Stimulated activated naive B cell treated with anti-CD40 and anti-IgM and Interleukin-4, amounts not matched to agents 10 μg/mL and 1 μg/mL and 100 μg/mL, for 72 hours (primary cell): ENCODE measurements at regions not wholly inside any gene's neighbourhood (a gene's known extent, or its start where the extent isn't known, plus 50 kb on each side); places are given as distances from the start of the nearest gene placed in this dataset.
"Not testable (repeated sequence)": the region's sequence is repeated elsewhere in the genome, so short reads cannot be mapped to it uniquely, and the experiment has no call there.

ENCODE experiments used
- ATAC-seq, 2 donors: fragments of 150-1000 bp; cut with Tn5 transposase; replicated peaks; 2 replicates each; pipeline ENCODE4 v1.10.0; 2021; ENCODE audit warnings: moderate library complexity in 1 of 2
- DNase-seq: peaks from one replicate; pipeline ENCODE4 v3.0.0; 2021
- H3K27ac Mint-ChIP-seq: one replicate; pipeline ENCODE4 v1.8.0; 2022; ENCODE audit warnings: mild to moderate bottlenecking, mixed read lengths
- H3K27me3 Mint-ChIP-seq, 2 donors: one replicate each; pipeline ENCODE4 v1.8.0; 2022; ENCODE audit warnings: mixed read lengths in 2 of 2
- H3K36me3 Mint-ChIP-seq, 2 donors: one replicate each; pipeline ENCODE4 v1.8.0; 2022; ENCODE audit warnings: mixed read lengths in 2 of 2, mild to moderate bottlenecking in 1 of 2
- H3K4me1 Mint-ChIP-seq, 2 donors: one replicate each; pipeline ENCODE4 v1.8.0; 2022; ENCODE audit warnings: mixed read lengths in 2 of 2, mild to moderate bottlenecking in 1 of 2
- H3K4me3 Mint-ChIP-seq, 2 donors: one replicate each; pipeline ENCODE4 v1.8.0; 2022; ENCODE audit warnings: mild to moderate bottlenecking in 2 of 2, mixed read lengths in 2 of 2, moderate library complexity in 1 of 2
- H3K9me3 Mint-ChIP-seq, 2 donors: one replicate each; pipeline ENCODE4 v1.8.0; 2022; ENCODE audit warnings: mixed read lengths in 2 of 2, mild to moderate bottlenecking in 1 of 2

GRCh38 chr11:4315292-4315691 is 52.9 kb downstream of the OR52B4 start:
- not testable (repeated sequence) for H3K4me1 Mint-ChIP-seq, H3K27me3 Mint-ChIP-seq, DNase-seq, H3K4me3 Mint-ChIP-seq, H3K36me3 Mint-ChIP-seq, H3K9me3 Mint-ChIP-seq, ATAC-seq, H3K27ac Mint-ChIP-seq

- not testable (repeated sequence) for H3K4me1 Mint-ChIP-seq, H3K27ac Mint-ChIP-seq, H3K4me3 Mint-ChIP-seq, DNase-seq, H3K9me3 Mint-ChIP-seq, ATAC-seq, H3K27me3 Mint-ChIP-seq, H3K36me3 Mint-ChIP-seq
Observed at GRCh38 chr11:4277225-4277624, 91.0 kb downstream of the OR52B4 start.

DNA sequence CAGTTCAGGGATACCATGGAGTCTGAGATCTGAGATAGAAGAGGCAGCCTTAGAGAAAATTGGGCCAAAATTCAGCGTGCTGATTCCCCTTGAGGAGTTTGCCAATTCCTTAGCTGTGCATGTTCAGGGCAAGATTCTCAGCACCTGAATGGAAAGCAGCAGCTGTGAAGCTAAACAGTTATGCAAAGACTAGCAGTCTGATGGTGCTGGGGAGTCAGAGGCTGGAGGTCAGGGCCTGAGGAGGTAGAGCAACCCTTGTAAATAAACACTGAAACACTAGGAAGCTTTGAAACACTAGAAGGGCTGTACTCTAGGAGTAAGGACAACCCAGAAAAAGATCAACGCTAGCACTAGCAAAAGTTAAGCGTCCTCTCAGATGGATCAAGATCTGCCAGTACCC is 117.1 kb downstream of the OR52B4 start:
- not testable (repeated sequence) for H3K36me3 Mint-ChIP-seq, H3K4me1 Mint-ChIP-seq, H3K9me3 Mint-ChIP-seq, H3K27ac Mint-ChIP-seq, H3K4me3 Mint-ChIP-seq, ATAC-seq, DNase-seq
- peaks cover 0 to 10% of the 10 kb centered on the region in 2 donors for H3K27me3 Mint-ChIP-seq

GRCh38 chr11:4249475-4249874 is 118.7 kb downstream of the OR52B4 start:
- not testable (repeated sequence) for H3K4me3 Mint-ChIP-seq, ATAC-seq, H3K4me1 Mint-ChIP-seq, DNase-seq, H3K27ac Mint-ChIP-seq, H3K36me3 Mint-ChIP-seq, H3K9me3 Mint-ChIP-seq
- peaks cover 0 to 10% of the 10 kb centered on the region in 2 donors for H3K27me3 Mint-ChIP-seq

DNA sequence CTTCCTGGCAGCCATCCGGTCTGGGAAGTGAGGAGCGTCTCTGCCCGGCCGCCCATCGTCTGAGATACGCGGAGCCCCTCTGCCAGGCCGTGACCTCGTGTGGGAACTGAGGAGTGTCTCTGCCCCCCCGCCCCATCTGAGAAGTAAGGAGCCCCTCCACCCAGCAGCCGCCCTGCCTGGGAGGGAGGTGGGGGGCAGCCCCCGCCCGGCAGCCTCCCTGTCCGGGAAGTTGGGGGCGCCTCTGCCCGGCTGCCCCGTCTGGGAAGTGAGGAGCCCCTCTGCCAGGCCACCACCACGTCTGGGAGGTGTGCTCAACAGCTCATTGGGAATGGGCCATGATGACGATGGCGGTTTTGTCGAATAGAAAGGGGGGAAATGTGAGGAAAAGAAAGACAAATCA is 130.4 kb downstream of the OR52B4 start:
- not testable (repeated sequence) for ATAC-seq, DNase-seq, H3K36me3 Mint-ChIP-seq, H3K27me3 Mint-ChIP-seq, H3K4me1 Mint-ChIP-seq, H3K9me3 Mint-ChIP-seq, H3K4me3 Mint-ChIP-seq, H3K27ac Mint-ChIP-seq

DNA sequence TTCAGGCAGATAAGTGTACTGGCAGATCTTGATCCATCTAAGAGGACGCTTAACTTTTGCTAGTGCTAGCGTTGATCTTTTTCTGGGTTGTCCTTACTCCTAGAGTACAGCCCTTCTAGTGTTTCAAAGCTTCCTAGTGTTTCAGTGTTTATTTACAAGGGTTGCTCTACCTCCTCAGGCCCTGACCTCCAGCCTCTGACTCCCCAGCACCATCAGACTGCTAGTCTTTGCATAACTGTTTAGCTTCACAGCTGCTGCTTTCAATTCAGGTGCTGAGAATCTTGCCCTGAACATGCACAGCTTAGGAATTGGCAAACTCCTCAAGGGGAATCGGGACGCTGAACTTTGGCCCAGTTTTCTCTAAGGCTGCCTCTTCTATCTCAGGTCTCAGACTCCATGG is 124.3 kb downstream of the RRM1 start:
- not testable (repeated sequence) for H3K27ac Mint-ChIP-seq, H3K4me1 Mint-ChIP-seq, H3K36me3 Mint-ChIP-seq, ATAC-seq, H3K9me3 Mint-ChIP-seq, DNase-seq, H3K4me3 Mint-ChIP-seq
- H3K27me3 Mint-ChIP-seq: peaks cover 15 to 25% of the 10 kb centered on the region in 2 donors

GRCh38 chr11:4213746-4214145 is 119.1 kb downstream of the RRM1 start:
- Mint-ChIP-seq H3K27me3 (peaks cover 27 to 29% of the 10 kb centered on the region in 2 donors), H3K9me3 (peaks cover 3% of the 10 kb centered on the region in 2 donors), H3K4me1 (no peaks in the 10 kb centered on the region), H3K4me3 (no peak overlapping the region), H3K36me3 (no peaks in the 10 kb centered on the region), H3K27ac (no peak overlapping the region)
- DNase-seq (no peak), ATAC-seq (no peak)

DNA sequence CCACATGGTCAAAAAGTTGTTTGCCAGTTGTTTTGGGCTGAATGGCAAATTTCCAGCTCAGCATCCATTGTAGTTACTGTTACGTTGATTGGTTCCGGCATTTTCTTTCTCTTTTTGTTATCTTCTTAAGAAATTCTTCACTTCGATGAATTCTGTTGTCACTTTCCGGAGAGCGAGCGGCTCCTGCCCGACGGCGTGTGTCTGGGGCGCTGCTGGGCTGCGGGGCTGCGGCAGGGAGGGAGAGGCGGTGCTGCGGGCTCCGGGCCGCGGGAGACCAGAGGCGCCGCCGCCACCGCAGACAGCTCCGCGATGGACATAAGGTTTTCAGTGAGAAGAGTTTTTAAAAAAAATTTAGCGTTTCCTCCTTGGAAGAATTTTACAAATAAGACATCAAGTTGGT is 117.4 kb downstream of the RRM1 start:
- no peak for ATAC-seq

GRCh38 chr11:4203603-4204360 is 109.2 kb downstream of the RRM1 start:
- Mint-ChIP-seq H3K27ac (no peak overlapping the region), H3K36me3 (no peaks in the 10 kb centered on the region), H3K9me3 (no peaks in the 10 kb centered on the region), H3K4me3 (no peak overlapping the region), H3K4me1 (no peaks in the 10 kb centered on the region), H3K27me3 (peaks cover 32 to 35% of the 10 kb centered on the region in 2 donors)
- DNase-seq: no peak
- no peak for ATAC-seq

More for the DNA sequence above, 117.4 kb downstream of the RRM1 start:
- no peak overlapping the region for H3K4me3 Mint-ChIP-seq
- H3K36me3 Mint-ChIP-seq: no peaks in the 10 kb centered on the region
- no peak overlapping the region for H3K27ac Mint-ChIP-seq
- no peaks in the 10 kb centered on the region for H3K4me1 Mint-ChIP-seq
- DNase-seq: no peak
- peaks cover 29% of the 10 kb centered on the region in 2 donors for H3K27me3 Mint-ChIP-seq
- peaks cover 3% of the 10 kb centered on the region in 2 donors for H3K9me3 Mint-ChIP-seq

GRCh38 chr11:4202749-4203148 is 108.2 kb downstream of the RRM1 start:
- H3K27ac Mint-ChIP-seq: no peak overlapping the region
- H3K36me3 Mint-ChIP-seq: no peaks in the 10 kb centered on the region
- no peak overlapping the region for H3K4me3 Mint-ChIP-seq
- peaks cover 31 to 35% of the 10 kb centered on the region in 2 donors for H3K27me3 Mint-ChIP-seq
- ATAC-seq (no peak), DNase-seq (no peak)
- no peaks in the 10 kb centered on the region for H3K4me1 Mint-ChIP-seq
- no peaks in the 10 kb centered on the region for H3K9me3 Mint-ChIP-seq

GRCh38 chr11:4197112-4197511 is 102.5 kb downstream of the RRM1 start:
- Mint-ChIP-seq H3K9me3 (no peaks in the 10 kb centered on the region), H3K4me3 (no peak overlapping the region), H3K27ac (no peak overlapping the region), H3K27me3 (peaks cover 17 to 37% of the 10 kb centered on the region in 2 donors), H3K36me3 (no peaks in the 10 kb centered on the region), H3K4me1 (no peaks in the 10 kb centered on the region)
- DNase-seq: no peak
- no peak for ATAC-seq

DNA sequence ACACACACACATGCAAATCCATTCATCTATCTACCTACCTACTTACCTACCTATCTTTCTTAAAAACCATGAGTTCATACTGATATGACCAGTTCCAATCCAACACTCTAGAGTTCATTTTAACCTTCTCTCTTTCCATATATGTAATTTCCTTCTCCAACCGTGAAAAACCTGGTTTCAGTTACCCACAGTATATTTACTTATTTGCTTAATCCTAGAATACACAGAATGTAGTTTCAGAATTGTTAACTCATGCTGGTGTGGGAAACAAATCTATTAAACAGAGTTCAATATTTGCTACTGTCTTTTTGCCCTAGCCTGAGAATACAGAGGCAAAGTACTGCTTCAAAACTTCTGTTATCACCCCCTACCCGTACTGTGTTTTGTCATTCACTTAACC is 101.3 kb downstream of the RRM1 start:
- Mint-ChIP-seq H3K4me1 (no peaks in the 10 kb centered on the region), H3K27me3 (peaks cover 24 to 43% of the 10 kb centered on the region in 2 donors), H3K4me3 (no peak overlapping the region), H3K27ac (no peak overlapping the region), H3K36me3 (no peaks in the 10 kb centered on the region), H3K9me3 (no peaks in the 10 kb centered on the region)
- ATAC-seq: no peak
- DNase-seq: no peak

- no peaks in the 10 kb centered on the region for H3K4me1 Mint-ChIP-seq
- DNase-seq (no peak), ATAC-seq (no peak)
- H3K36me3 Mint-ChIP-seq: no peaks in the 10 kb centered on the region
- H3K4me3 Mint-ChIP-seq: no peak overlapping the region
- peaks cover 25 to 45% of the 10 kb centered on the region in 2 donors for H3K27me3 Mint-ChIP-seq
- H3K27ac Mint-ChIP-seq: no peak overlapping the region
- no peaks in the 10 kb centered on the region for H3K9me3 Mint-ChIP-seq
Observed at GRCh38 chr11:4194889-4195288, 100.3 kb downstream of the RRM1 start.

DNA sequence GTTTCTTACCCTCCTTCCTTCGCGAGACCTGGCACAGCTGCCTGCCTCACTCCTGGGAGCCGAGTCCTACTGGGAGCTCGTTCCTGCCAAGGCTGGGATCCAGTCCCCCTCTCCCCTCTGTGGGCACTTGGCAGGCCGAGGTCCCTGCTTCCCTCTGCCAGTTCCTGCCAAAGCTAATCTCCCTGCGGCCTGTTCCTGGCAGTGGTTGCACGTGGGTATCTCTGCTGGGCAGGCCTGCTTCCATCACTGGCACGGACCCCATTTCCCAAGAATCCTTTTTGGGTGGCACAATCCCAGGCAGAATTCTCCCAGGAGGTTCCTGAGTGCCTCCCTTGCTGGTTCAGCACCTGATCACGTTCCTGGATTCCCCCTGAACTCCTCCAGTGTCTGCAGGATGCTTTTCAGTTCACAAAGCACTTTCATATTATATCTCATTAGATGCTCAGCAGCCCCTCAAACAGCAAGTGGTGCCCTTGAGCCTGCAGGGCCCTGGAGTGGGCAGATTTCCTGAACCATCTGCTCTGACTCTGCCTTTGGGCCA is 96.5 kb downstream of the RRM1 start:
- H3K36me3 Mint-ChIP-seq: no peaks in the 10 kb centered on the region
- H3K27ac Mint-ChIP-seq: no peak overlapping the region
- H3K4me3 Mint-ChIP-seq: no peak overlapping the region
- peaks cover 27 to 61% of the 10 kb centered on the region in 2 donors for H3K27me3 Mint-ChIP-seq
- ATAC-seq (no peak), DNase-seq (no peak)
- no peaks in the 10 kb centered on the region for H3K9me3 Mint-ChIP-seq
- peaks cover 6 to 10% of the 10 kb centered on the region in 2 donors for H3K4me1 Mint-ChIP-seq

DNA sequence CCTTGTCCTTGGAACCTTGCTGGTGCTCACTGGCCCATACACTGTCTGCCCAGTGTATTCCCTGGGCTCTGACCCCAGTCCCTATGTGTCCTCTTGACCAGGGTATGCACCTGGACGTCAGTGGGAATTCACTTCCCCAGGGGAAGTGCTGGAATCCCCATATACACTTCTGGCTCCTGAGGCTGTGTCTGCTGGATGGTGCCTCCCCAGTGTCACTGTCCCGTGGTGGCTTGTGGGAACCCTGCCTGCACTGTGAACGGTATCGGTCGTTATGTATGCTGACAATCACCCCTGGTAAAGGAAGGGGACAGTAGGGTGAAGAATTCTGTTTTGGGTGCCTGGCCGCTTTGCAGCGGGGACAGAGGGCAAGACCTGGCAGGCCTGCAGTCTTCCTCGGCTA is 95.9 kb downstream of the RRM1 start:
- ATAC-seq (no peak), DNase-seq (no peak)
- H3K9me3 Mint-ChIP-seq: no peaks in the 10 kb centered on the region
- H3K36me3 Mint-ChIP-seq: no peaks in the 10 kb centered on the region
- H3K4me3 Mint-ChIP-seq: no peak overlapping the region
- H3K27me3 Mint-ChIP-seq: peaks cover 30 to 60% of the 10 kb centered on the region in 2 donors
- no peak overlapping the region for H3K27ac Mint-ChIP-seq
- H3K4me1 Mint-ChIP-seq: peaks cover 6 to 10% of the 10 kb centered on the region in 2 donors
